Middle frontal gyrus (tissue), 1 donor: ENCODE measurements at regions not wholly inside any gene's neighbourhood (a gene's known extent, or its start where the extent isn't known, plus 50 kb on each side); places are given as distances from the start of the nearest gene placed in this dataset.

Experiments
- DNase-seq: peaks from one replicate; pipeline ENCODE4 v3.0.0-alpha.2; 2015; ENCODE audit warnings: low spot score; ENCODE audit errors: extremely low spot score

- DNase-seq: no peak
Measured at GRCh38 chr20:24718277-24718676, 230.8 kb upstream of the CST7 start.

DNA sequence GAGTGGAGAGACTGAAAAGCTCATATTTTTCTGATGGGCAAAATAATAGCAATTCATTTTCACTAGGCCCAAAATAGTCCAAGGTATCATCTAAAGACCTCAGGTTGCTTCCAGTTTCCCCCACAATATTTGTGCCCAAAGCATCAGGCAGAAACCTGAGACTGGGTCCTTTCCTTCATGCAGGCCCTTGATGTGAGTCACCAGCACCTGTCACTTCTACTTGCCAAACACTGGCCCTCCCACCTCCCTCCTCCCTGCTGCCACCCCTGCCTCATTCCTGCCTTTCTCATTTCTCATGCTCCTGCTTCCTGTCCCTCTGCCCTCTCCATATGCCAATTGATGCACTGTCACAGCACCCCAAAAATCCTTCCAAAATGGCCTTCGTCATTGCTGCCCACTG is 230.4 kb upstream of the CST7 start:
- DNase-seq: no peak

GRCh38 chr20:24720957-24721356 is 228.1 kb upstream of the CST7 start:
- DNase-seq: no peak

DNA sequence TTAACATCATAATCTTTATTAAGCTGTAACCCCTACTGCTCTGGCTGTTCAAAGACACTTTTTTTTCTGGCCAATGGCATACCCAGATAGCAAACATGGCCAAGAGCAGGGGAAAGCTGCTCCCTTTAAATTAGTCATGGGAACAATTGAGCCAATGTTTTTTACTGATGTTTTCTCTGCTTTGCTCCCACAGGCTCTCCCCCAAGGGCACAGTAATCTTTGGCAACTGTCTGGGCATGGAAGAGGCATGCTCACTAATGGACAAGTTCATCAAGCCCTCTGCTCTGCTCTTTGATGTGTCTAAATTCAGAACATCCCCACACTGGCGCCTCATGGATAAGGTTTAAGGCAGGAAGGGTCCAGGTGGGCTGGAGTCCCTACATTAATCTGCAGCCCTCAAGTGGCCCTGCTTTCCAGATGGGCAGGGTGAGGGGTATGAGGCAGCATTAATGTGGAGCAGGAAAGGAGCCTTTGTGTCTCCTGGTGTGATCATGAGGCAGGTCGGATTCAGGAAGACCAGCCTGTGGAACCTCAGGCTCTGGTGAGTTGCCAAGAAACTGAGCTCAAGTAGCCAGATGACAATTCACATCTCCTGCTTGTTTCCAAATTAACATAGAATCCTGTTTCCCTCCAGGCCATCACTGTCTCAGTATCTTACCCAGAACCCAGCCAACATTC is 227.0 kb upstream of the CST7 start:
- no peak for DNase-seq

DNA sequence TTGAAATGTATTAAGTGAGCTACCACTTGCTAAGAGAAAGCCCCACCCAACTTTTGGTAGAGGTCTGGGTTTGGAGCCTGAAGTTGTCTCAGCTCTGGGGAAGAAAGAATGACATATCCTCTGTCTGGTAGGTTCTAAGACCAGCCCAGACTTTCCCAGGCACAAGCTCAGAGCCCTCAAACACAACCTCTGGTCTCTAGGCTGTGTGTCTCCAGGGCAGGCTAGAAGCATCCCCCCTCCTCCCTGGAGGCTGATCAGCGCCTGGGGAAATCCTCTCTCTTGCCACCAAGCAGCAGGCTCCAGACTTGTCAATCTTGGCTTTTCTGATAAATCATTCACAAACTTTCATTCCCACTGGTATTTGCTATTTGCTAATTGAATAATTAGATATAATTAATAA is 226.5 kb upstream of the CST7 start:
- DNase-seq: no peak

DNA sequence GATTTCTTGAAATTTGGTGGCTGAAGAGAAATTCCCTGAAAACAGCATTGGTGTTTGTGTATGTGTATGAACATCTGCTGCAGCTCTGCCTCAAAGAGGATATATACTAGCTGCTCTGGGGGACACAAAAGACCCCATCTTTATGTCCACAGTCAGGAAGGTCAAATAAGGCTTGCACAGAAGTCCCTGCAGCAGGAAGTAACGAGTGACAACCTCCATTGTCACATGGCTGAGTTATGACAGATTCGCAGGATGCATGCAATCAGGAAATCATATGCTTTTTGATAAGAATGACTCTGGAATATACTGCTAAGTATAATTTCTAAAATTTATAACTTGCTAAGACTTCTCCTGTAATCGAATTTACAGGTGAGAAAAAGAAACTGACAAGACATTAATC is 225.9 kb upstream of the CST7 start:
- DNase-seq: no peak

DNA sequence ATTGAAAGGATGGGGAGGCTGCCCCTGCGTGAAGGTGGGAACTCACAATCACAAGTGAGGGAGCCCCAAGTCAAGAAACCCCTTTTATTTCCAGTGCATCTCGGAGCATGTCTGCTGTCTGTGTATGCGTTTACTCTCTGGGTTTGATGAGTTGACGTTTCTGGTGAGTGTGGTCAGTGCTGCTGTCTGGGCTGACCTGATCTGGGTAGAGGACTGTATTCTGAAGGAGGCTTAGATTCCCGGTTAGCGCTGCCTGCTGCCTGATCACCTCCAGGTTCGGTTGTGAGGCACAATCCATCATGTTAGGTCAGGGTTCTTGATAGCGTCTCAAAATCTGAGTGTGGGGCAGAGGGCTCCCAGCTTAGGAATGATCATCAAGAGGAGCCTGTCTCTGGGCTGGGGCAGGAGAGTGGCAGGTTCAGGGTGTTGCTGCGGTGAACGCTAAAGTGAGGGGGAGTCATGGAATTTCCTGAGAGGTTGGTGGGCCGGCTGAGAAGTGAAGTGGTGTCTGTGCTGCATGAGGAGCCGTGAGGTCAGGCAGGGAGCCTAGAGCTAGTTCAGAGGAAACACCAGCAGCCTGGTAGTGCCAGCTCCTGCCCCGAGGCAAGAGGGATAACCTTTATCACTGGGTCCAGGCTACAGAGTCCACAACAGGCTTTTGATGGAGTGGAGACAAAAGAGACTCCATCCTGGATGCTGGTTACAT is 225.3 kb upstream of the CST7 start:
- no peak for DNase-seq

DNA sequence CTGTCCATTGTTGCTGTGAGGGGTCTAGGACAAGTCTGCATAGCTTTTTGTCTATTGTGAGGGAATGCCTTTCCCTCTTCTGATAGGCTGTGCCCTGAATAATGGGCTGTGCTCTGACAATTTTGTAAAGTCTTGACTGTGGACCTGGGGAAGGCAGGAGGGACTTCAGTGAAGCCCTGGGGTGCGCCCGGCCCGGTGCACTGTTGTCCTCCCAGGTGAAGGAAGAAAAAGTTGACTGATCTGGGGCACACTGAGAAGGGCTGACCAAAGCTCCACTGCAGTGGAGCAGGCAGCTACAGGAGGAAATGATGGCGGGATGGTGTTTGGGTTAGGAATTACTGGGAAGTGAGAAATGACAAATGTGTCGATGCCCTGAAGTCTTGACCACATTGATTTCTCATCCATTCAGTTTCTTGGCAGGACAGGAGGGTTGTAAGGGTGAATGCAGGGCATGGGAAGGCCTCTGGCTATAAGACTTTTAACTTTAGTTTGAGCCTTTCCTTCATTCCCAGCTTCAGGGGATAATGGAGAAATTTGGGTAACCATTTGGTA is 224.0 kb upstream of the CST7 start:
- DNase-seq: no peak

DNA sequence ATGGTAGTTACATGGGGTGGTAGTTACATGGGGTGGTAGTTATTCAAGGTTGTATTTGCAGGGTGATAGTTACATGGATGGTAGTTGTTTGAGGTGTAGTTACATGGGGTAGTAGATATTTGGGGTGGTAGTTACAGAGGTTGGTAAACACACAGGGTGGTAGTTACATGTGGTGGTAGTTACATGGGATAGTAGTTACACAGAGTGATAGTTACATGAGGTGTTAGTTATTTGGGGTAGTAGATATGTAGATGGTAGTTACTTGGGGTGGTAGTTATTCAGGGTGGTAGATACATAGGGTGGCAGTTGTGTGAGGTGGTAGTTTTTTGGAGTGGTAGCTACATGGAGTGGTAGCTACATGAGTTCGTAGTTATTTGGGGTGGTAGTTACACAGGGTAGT is 221.3 kb upstream of the CST7 start:
- DNase-seq: no peak

DNA sequence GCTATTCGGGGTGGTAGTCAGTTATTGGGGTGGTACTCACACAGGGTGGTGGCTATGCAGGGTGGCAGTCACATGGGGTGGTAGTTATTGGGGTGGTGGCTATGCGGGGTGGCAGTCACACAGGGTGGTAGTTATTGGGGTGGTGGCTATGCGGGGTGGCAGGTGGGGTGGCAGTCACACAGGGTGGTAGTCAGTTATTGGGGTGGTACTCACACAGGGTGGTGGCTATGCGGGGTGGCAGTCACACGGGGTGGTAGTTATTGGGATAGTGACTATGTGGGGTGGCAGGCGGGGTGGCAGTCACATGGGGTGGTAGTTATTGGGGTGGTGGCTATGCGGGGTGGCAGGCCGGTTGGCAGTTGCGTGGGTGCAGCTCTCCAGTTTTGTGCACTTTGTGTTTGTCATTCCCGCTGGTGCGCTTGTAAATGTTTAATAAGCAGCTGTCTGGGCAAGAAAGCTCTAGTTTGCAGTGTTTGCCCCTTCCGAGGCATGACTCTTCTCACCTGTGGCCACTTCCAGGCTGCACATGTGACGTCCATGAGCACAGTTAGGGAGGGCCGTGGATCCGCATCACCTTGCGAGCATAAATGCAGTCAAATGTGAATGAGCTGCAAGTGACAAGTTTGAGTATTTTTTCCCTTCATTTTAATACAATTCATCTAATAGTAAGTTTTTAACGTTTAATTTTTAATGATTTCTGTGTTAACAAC is 219.0 kb upstream of the CST7 start:
- DNase-seq: no peak

DNA sequence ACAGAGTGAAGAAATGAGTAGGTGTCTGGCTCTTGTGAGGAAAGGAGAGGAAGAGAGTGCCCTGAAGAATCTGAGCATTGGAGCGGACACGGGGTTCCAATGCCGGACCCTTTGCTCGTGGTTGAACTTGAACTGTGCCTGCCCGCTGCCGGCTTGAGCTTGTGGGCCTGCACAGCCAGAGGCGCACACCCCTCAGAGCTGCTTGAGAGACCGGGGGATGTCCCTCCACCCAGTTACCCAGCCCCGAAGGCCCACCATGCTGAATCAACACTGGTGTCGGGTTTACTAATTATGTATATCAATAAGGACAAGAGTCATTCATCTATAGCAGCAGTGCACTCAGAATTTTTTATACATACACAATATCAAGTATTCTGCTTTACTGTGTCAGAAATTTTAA is 218.3 kb upstream of the CST7 start:
- DNase-seq: no peak

DNA sequence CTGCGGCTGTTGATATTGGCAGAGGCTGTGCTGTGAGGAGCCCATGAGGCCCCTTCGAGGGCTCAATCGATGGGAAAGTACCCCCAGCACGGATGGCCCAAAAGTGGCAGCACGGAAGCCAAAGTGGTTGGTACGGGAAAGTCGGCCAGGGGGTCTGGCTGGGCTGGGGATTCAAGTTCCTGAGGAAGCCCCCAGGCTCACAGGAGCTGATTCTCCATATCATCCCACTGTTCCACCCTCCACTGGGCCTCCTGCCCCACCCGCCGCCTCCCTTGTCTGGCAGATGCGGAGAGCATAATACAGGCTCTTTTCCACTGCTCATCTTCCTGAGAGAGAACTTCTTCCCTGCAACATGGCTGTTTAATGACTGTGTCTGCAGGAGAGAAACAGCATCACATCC is 217.8 kb upstream of the CST7 start:
- no peak for DNase-seq

GRCh38 chr20:24732076-24732475 is 217.0 kb upstream of the CST7 start:
- no peak for DNase-seq

- DNase-seq: no peak
Measured at GRCh38 chr20:24732599-24732998, 216.5 kb upstream of the CST7 start.

- DNase-seq: no peak
Measured at GRCh38 chr20:24733416-24733815, 215.7 kb upstream of the CST7 start.

DNA sequence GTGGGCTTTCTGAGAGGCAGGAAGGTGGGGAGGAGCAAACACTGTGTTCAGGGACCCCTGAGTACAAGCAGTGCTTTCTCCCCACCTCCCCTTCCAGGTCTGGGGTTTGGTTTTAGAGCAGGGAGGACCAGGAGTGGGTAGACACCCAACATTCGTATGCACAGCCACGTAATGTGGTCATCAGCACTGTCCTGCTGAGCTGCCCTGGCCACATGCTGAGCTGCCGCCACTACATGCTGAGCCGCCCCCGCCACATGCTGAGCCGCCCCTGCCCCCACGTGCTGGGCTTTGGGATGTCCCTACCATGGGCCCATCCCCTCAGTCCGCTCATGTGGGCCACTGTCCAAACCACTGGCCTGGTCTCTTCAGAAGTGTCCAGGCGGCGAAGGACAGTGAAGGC is 214.9 kb upstream of the CST7 start:
- DNase-seq: no peak

DNA sequence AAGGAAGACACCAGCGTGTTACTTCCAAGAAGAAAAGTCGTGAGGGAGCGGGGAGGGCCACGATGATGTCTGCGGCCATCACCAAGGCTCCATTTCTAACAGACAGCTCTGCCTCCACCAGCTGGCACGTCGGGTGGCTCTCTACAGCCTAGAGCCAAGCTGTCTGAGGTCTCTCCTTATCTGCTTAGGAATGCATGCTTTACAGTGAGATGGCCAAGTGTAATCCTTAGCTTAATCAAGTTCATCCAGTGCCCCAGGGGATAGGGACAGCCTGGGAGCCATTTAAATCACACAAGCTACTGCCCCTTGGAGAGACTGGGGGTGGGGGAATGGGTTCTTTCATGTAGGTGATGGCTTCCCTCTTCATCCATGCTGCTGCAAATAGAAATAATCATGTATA is 213.8 kb upstream of the CST7 start:
- no peak for DNase-seq

GRCh38 chr20:24736131-24736843 is 212.8 kb upstream of the CST7 start:
- no peak for DNase-seq

GRCh38 chr20:24736844-24737211 is 212.2 kb upstream of the CST7 start:
- DNase-seq: no peak

DNA sequence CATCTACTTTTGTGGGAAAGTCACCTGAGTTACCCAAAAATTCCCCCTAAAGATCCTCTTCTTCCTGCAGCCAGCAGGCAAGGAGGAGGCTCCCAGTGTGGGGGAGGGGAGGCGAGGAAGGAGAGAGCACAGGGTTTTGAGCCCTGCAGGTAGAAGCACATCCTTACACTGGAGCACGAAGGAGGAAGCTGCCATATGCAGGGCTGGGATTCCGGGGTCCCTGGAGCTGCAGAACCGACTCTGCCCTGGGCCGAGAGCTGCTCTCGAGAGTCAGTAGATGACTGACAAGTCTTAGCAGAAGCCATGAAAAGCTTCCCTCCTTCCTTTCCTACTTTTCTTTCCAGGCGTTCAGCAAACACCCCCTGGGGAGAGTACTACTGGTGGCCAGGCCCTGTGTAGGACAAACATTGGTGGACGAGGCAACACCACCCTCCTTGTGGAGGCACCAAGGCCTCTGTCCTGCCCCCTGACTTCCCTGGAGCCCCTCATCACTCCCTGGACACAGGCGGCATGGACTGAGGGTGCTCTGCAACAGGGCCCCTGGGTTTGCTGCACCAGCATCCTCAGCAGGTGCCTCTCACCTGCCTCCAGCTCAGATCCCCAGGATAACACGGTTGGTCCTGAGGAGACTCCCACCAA is 211.7 kb upstream of the CST7 start:
- no peak for DNase-seq

DNA sequence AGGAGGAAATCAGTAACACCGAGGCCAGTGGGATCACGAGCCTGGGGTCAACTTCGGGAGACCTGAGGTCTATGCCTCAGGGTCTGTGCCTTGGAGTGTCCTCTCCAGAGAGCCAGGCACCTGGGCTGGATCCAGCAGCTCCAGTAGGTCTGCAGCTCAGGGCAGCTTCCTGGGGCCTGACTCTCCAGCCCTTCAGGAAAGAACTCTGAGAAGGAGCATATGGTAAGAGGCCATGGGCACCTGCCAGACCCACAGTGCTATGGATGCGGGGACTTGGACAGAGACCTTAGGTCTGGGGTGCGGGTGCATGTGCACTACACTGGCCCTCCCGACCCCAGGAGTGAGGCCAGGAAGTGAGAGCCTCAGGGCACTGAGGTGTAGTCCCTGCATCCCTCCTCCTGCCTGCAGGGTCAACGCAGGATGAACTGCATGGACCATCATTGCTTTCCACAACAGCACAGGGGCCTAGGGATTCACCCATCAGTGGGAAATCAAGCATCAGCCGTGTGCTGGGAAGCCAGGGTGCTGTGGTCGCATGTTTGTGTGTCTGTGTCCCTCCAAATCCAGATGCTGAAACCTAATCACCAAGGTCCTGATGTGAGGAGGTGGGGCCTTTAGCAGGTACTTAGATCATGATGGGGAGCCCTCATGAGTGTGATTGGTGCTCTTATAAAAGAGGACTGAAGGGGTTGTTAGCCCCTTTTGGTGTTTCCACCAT is 210.9 kb upstream of the CST7 start:
- DNase-seq: no peak
